Body of pancreas (tissue), 4 donors: ENCODE measurements at regions not wholly inside any gene's neighbourhood (a gene's known extent, or its start where the extent isn't known, plus 50 kb on each side); places are given as distances from the start of the nearest gene placed in this dataset.

Source experiments
- CTCF ChIP-seq, 7 experiments: fragments of 450-650 bp in 4 of 7; fragments of 200-600 bp in 3 of 7; sonication (generic) in 3 of 7; IDR thresholded peaks; one replicate each; pipeline ENCODE4 v1.5.1; 2016 to 2019; ENCODE audit warnings: antibody characterized with exemption in 7 of 7
- POLR2A ChIP-seq, 3 donors: fragments of 450-650 bp; IDR thresholded peaks; one replicate each; pipeline ENCODE4 v1.6.1; 2016; ENCODE audit warnings: antibody characterized with exemption in 3 of 3, mild to moderate bottlenecking in 2 of 3

- TF ChIP-seq POLR2A (IDR thresholded peaks at IDR 0.05) = no peak
- no peak for TF ChIP-seq CTCF (IDR thresholded peaks at IDR 0.05)
These were observed 113.5 kb downstream of the EFEMP1 start for GRCh38 chr2:55809875-55810621.
